Upper lobe of left lung (tissue), 4 donors: ENCODE measurements at regions not wholly inside any gene's neighbourhood (a gene's known extent, or its start where the extent isn't known, plus 50 kb on each side); places are given as distances from the start of the nearest gene placed in this dataset.

Experiments used
- POLR2A ChIP-seq, 4 donors: fragments of 450-650 bp; IDR thresholded peaks; one replicate each; pipeline ENCODE4 v1.5.1; 2016 to 2017; ENCODE audit warnings: antibody characterized with exemption in 4 of 4, mild to moderate bottlenecking in 2 of 4
- POLR2AphosphoS5 ChIP-seq, 2 donors: sonication (generic); formaldehyde crosslinking; IDR thresholded peaks; one replicate each; pipeline ENCODE4 v1.5.1; 2017; ENCODE audit warnings: antibody characterized with exemption in 2 of 2
- TF ChIP-seq, protein P1 (sequence below), 6 experiments: fragments of 450-650 bp in 4 of 6; fragments of 200-600 bp in 2 of 6; sonication (generic) in 2 of 6; IDR thresholded peaks; one replicate each; pipeline ENCODE4 v1.5.1; 2016 to 2019; ENCODE audit warnings: antibody characterized with exemption in 6 of 6

DNA sequence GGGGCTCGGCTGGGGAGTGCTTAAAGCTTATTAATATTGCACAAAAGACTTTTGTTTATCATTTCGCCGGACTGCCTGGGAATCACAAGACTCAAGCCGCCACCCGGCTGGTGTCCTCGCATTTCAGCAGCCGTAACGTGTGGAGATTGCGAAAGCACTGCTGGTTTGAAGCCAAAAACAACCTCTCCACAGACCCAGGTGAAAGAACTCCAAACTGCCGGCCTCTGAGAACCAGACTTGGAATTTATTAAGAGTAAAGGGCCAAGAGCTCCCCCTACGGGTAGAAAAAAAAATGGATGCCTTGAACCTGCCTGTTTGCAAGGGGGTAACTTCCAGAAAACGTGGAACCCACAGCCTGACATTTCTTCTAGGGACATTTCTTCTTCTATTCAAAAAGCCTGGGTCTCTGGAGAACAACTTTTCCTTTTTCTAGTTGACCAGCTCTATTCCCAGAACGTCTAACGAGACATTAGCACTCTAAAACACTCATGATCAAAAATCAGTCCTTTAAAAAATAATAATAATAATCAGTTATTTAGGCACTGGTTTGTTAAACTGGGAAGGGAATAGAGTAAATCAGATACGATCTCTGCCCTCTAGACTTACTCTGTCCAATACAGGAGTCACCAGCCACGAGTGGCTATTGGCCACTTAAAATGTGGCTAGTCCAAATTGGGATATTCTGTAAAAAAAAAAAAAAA, 216.3 kb downstream of the C1D start:
- TF ChIP-seq POLR2A (IDR thresholded peaks at IDR 0.05) (no peak), POLR2AphosphoS5 (IDR thresholded peaks at IDR 0.05) (peak in 1 of 2 donors; percentile 72)
- TF ChIP-seq, protein P1, sequence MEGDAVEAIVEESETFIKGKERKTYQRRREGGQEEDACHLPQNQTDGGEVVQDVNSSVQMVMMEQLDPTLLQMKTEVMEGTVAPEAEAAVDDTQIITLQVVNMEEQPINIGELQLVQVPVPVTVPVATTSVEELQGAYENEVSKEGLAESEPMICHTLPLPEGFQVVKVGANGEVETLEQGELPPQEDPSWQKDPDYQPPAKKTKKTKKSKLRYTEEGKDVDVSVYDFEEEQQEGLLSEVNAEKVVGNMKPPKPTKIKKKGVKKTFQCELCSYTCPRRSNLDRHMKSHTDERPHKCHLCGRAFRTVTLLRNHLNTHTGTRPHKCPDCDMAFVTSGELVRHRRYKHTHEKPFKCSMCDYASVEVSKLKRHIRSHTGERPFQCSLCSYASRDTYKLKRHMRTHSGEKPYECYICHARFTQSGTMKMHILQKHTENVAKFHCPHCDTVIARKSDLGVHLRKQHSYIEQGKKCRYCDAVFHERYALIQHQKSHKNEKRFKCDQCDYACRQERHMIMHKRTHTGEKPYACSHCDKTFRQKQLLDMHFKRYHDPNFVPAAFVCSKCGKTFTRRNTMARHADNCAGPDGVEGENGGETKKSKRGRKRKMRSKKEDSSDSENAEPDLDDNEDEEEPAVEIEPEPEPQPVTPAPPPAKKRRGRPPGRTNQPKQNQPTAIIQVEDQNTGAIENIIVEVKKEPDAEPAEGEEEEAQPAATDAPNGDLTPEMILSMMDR (IDR thresholded peaks at IDR 0.05) = peak; percentile 43 to 80 (median 70)
